ENCODE measurements at regions not wholly inside any gene's neighbourhood (a gene's known extent, or its start where the extent isn't known, plus 50 kb on each side); places are given as distances from the start of the nearest gene placed in this dataset.
"Not testable (repeated sequence)": the region's sequence is repeated elsewhere in the genome, so short reads cannot be mapped to it uniquely, and the experiment has no call there.

- DNase-seq = not testable (repeated sequence)
These were observed 121.6 kb downstream of the ZNF22 start for GRCh38 chr10:45122180-45122860.

GRCh38 chr10:45135443-45136198, 134.9 kb downstream of the ZNF22 start:
- no peak for DNase-seq

DNA sequence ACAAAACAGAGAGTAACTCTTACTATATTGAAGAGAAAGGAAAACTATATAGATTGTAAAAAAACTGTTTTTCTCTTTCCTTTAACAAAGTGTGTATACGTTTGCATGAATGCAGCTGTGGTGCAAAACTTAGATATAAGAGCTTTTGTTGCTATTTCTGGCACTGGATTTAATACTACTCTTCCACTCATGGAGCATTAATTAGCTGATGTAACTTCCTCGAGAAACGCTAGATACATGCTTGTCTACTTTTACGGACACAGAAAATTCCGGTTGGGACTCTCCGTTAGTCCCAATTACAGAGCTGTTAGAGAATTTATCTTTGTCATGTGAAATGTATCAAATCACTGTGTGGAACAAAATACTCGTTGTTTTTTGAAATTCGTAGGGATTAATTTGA, 135.5 kb downstream of the ZNF22 start:
- DNase-seq = no peak

GRCh38 chr10:45144326-45145070, 143.8 kb downstream of the ZNF22 start:
- no peak for DNase-seq

- DNase-seq = not testable (repeated sequence)
These were observed 144.4 kb downstream of the ZNF22 start for GRCh38 chr10:45145143-45145542.

DNA sequence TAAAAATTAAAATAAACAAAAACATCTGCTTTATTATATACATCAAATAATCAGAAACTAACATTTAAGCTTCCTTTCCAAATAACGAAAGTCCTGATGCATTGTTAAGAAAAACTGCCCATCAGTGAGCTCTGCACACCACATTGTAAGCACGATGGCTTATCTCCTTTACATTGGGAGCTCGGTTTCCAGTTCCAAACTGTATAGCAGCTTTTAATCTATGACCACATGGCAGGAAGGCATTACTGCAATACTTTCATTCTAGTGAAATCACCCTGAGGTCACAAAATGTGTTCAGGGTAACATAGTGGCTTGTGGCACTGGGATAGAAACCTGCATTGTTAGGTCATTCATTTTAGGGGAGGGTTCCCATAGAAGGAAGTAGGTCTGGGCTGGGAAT, 146.3 kb downstream of the ZNF22 start:
- no peak for DNase-seq

DNA sequence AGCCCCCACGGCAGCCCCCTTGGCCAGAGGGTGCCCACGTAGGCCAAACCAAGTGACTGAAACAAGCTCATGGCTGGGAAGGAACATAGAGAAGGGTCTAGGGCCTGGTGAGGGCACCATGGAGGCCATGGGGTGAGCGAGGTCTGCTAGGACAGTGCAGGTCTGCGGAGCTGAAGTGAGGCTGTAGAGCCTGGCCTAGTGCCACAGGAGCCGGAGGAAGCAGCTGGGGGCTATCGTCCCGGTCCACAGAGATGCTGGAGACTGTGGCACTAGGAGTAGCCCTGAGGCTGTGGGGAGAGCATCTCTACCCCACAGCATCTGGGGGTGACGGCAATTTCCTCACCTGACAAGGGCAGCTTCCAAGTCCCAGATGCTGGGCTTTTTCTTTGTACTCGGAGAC, 150.3 kb downstream of the ZNF22 start:
- no peak for DNase-seq

- DNase-seq = no peak
These were observed 150.9 kb downstream of the ZNF22 start for GRCh38 chr10:45151467-45152214.

GRCh38 chr10:45152726-45153125, 152.0 kb downstream of the ZNF22 start:
- DNase-seq = no peak

DNA sequence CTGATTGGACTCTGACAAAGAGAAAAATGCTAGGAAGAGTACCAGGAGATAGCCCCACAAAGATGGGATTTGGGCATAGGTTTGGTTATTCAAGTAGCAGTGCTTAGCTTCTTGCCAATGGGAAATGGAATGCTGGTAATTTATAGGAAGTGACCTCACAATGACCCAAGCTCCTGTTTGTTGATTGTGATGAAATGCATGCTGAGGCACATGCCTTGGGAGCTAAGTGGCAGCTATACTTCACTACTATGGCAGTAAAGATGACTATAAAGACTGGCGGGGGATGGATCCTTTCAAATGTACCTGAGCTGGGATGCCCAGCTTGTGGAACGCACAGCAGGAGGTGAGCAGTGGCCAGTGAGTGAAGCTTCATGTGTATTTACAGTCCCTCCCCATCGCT, 153.8 kb downstream of the ZNF22 start:
- DNase-seq = no peak

DNA sequence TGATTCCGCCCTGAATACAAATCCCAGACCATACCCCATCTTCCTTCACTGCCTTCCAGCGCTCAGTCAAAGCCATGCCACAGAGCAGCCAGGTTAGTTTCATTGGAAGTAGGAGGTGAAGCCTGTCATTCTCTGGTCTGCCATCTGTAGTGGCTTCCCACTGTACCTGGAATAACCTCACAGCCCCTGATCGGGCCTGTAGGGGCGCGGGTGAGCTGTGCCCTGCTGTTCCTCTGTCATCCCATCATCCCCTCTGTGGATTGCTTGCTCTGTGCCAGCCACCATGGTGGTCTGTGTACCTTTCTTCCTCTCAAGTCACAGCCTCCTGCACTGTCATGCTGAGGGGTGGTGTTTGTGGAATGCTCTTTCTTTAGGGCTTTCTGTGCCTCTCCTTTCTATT, 155.1 kb downstream of the ZNF22 start:
- DNase-seq = no peak

GRCh38 chr10:45160271-45160670, 155.1 kb downstream of the OR13A1 start:
- DNase-seq = no peak

- DNase-seq = no peak
These were observed 152.0 kb downstream of the OR13A1 start for GRCh38 chr10:45163315-45163975.

DNA sequence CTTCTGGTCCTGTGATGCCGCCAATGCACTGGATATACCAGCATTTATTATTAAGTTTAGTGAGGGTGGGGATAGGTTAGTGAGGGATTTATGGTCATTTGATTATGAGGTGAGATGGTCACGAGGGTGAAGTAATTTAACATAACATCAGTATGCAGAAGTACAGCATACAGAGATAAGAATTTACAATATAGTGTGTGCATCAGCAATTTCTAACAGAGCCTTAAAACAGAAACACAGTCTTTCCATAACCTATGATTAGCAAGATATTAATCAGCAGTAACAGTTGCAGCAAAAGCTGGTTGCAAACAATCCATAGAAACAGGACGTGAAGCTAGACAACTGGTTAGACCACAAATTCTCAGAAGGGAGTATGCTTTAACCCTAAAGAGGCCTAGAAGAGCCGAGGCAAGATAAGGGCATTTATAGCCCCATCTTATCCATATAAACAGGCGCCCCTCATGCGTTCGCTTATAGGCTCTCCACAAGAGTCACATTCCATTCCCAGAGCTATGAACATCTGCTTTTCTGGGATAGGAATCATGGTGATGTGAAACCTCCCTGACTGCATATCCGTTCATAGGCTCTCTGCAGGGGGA, 139.8 kb downstream of the OR13A1 start:
- DNase-seq = not testable (repeated sequence)

GRCh38 chr10:45179691-45180090, 135.7 kb downstream of the OR13A1 start:
- no peak for DNase-seq

DNA sequence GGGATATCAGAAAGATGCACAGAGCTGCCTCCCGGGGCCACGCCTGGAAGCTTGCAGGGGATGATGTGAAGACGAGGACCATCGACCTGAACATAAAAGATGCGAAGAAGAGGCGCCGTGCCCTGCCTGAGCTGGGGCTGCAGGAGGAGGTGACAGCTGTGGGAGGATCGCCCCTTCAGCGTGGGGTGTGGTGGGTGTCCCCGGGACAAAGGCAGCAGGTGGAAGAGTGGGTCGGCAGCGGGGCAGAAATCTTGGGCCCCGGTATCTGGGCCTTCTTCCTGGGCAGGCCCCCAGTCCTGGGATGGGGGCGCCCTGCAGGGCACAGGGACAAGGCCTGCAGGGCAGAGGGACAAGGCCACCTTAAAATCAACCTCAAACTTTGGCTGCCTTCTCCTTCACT, 134.9 kb downstream of the OR13A1 start:
- no peak for DNase-seq

DNA sequence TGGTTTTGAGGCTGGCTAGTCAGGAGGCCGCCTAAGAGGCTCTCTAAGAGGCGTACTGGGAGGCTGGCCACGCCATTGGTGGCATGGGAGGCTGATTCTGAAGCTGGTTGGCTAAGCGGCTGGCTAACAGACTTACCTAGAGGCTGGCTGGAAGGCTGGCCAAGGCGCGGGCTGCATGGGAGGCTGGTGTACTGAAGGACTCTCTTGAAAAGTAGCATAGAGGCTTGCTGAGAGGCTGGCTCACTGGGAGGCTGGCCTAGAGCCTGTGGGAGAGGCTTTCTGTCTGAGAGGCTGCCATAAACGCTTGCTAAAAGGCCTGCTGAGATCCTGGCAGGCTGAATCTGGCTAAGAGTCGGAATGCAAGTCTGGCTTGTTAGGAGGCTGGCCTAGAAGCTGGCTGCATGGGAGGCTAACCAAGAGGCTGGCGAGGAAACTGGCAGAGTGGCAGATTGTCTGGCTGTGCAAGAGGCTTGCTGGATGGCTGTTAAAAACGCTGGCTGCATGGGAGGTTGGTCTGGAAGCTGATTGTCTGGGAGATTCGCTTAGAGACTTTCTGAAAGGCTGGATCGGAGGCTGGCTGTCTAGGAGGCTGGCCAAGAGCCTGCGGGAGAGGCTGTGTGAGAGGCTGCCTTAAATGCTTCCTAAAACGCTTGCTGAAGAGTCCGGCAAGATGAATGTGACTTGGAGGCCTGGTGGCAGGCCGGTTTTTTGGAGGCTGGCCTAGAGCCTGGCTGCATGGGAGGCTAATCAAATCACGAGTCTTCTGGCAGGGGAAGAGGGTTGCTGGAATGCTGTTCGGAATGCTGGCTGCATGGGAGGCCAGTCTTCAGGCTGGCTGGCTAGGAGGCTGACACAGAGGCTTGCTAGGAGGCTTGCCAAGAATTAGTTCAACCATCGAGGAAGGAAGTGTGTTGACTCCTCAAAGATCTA, 134.2 kb downstream of the OR13A1 start:
- no peak for DNase-seq

GRCh38 chr10:45183174-45183573, 132.2 kb downstream of the OR13A1 start:
- DNase-seq = no peak

DNA sequence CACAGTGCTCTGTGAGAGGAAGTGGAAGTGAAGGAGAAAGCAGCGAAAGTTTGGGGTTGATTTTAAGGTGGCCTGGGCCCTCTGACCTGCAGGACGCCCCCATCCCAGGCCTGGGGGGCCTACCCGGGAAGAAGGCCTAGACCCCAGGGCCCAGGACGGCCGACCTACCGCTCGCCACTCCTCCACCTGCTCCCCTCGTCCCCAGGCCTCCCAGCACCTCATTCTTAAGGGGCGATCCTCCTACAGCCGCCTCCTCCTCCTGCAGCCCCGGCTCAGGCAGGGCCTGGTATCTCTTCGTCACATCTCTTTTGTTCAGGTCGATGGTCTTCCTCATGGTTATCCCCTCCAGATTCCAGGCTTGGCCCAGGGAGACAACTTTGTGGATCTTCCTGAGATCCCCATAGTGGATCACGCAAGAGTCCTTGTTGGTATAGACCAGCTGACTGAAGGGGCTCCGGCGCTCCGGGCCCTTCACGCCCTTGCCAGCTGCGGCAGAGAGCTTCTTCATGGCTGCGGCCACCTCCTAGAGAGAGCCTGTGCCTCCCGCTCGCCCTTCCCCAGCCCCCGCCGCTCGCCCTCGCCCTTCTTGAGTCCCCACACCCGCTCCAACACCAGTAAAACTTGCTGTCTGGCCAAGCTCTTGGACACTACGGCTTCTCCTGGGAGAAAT, 117.5 kb downstream of the OR13A1 start:
- DNase-seq = no peak

- no peak for DNase-seq
These were observed 116.8 kb downstream of the OR13A1 start for GRCh38 chr10:45198486-45199204.

Measured in NCI-H2081 treated with DMSO at 0.1 percent for 48 hours (cell line).